ENCODE measurements at regions not wholly inside any gene's neighbourhood (a gene's known extent, or its start where the extent isn't known, plus 50 kb on each side); places are given as distances from the start of the nearest gene placed in this dataset.
A peak's percentile ranks its signal among the peaks of the same experiment; 100 is the strongest.

DNA sequence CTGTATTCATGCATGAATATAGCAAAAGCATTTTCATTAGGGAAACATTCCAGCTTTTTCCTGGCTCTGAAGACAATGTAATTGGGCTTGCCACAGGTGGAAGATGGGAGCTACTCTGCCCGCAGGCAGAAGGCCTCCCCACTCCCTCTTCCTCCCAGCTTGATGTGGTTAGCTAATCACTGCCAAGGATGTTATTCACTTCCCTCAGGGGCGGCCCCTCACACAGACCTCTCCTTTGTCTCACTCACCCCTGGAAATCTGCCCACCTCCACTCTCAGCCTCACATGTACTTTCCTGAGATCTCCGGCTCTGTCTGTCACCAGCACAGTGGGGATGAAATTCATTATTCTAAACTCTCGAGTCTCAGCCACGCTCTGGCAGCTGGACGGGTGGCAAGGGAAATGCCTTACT, 100.7 kb downstream of the ANKRD60 start:
- Histone ChIP-seq H3K9me3 (peaks cover 0 to 32% (median 8%) of the 10 kb centered on the region in 11 donors), H3K4me1 (peaks cover 0 to 19% (median 5%) of the 10 kb centered on the region in 9 donors), H3K27me3 (peaks cover 0 to 38% (median 28%) of the 10 kb centered on the region in 7 donors), H3K36me3 (no peaks in the 10 kb centered on the region), H3K27ac (no peak overlapping the region), H3K4me3 (no peak overlapping the region)
- ATAC-seq: peak in 4 of 8 donors; percentile 22 to 46 (median 42)
- intact Hi-C loops (cut with DNase I): no loop called here
- TF ChIP-seq CTCF (IDR thresholded peaks at IDR 0.05): no peak
- WGBS, 2 donors: 46 to 49% methylated on average over 6 of the region's 6 CpGs
- no peak for DNase-seq

DNA sequence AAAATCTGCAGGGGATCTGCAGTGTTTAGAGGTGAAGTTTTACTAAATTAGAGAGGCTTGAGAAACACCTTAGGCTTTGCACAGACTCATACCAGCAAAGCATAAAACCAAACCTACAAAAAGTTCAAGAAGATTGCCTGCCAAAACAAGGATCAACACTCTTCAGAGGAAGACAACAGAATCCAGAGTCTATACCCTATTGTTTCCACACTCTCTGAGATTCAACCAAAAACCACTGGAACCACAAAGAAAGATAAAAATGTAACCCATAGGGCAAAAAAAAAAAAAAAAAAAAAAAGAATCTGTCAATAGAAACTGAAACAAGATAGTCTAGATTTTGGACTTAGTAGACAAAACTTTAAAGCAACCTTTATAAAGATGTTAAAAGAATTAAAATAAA, 102.7 kb downstream of the ANKRD60 start:
- ATAC-seq (no peak), DNase-seq (no peak)
- H3K36me3 ChIP-seq: no peaks in the 10 kb centered on the region

GRCh38 chr20:58117944-58118343, 110.5 kb downstream of the ANKRD60 start:
- TF ChIP-seq CTCF (IDR thresholded peaks at IDR 0.05): no peak
- H3K4me3 ChIP-seq: no peak overlapping the region
- peaks cover 0 to 7% (median 0%) of the 10 kb centered on the region in 9 donors for H3K4me1 ChIP-seq
- intact Hi-C loops (cut with DNase I): no loop called here
- peaks cover 0 to 8% (median 0%) of the 10 kb centered on the region in 7 donors for H3K27me3 ChIP-seq
- no peak for DNase-seq
- ATAC-seq: no peak
- no peaks in the 10 kb centered on the region for H3K36me3 ChIP-seq
- no peak overlapping the region for H3K27ac ChIP-seq
- H3K9me3 ChIP-seq: peaks cover 0 to 39% (median 7%) of the 10 kb centered on the region in 11 donors

More for the DNA sequence above, 102.7 kb downstream of the ANKRD60 start:
- Histone ChIP-seq H3K4me3 (no peak overlapping the region), H3K27ac (no peak overlapping the region), H3K9me3 (peaks cover 0 to 32% (median 8%) of the 10 kb centered on the region in 11 donors), H3K4me1 (peaks cover 0 to 3% (median 0%) of the 10 kb centered on the region in 9 donors), H3K27me3 (peaks cover 0 to 19% (median 12%) of the 10 kb centered on the region in 7 donors)
- intact Hi-C loops (cut with DNase I): no loop called here
- no peak for TF ChIP-seq CTCF (IDR thresholded peaks at IDR 0.05)

DNA sequence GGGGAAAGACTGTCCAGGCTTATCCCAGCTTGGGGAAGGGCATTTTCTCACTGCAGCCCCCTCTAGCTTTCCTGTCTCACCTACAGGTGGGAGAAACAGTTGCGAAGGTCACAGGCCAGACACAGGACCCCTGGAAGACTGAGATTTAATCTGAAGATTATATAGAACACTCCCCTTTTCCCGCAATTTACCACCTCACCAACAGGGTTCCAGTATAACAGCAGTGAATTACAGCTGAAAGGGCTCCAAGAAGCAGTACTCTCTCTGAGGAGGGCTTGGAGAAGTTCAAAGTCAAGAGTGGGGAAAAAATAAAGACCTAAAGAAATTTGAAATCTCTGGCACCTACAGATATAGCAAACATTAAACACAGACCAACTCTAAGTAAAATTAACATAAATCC, 111.9 kb downstream of the ANKRD60 start:
- peaks cover 0 to 8% (median 0%) of the 10 kb centered on the region in 7 donors for H3K27me3 ChIP-seq
- peaks cover 0 to 39% (median 7%) of the 10 kb centered on the region in 11 donors for H3K9me3 ChIP-seq
- H3K27ac ChIP-seq: no peak overlapping the region
- H3K4me1 ChIP-seq: peaks cover 0 to 10% (median 0%) of the 10 kb centered on the region in 9 donors
- no peaks in the 10 kb centered on the region for H3K36me3 ChIP-seq
- ATAC-seq (no peak), DNase-seq (no peak)
- no peak for TF ChIP-seq CTCF (IDR thresholded peaks at IDR 0.05)
- H3K4me3 ChIP-seq: no peak overlapping the region
- WGBS, 2 donors: 85 to 88% methylated on average over 2 of the region's 2 CpGs
- intact Hi-C loops (cut with DNase I): no loop called here

All from heart right ventricle (tissue), 16 donors.